ENCODE measurements at regions not wholly inside any gene's neighbourhood (a gene's known extent, or its start where the extent isn't known, plus 50 kb on each side); places are given as distances from the start of the nearest gene placed in this dataset.
"Not testable (repeated sequence)": the region's sequence is repeated elsewhere in the genome, so short reads cannot be mapped to it uniquely, and the experiment has no call there.

DNA sequence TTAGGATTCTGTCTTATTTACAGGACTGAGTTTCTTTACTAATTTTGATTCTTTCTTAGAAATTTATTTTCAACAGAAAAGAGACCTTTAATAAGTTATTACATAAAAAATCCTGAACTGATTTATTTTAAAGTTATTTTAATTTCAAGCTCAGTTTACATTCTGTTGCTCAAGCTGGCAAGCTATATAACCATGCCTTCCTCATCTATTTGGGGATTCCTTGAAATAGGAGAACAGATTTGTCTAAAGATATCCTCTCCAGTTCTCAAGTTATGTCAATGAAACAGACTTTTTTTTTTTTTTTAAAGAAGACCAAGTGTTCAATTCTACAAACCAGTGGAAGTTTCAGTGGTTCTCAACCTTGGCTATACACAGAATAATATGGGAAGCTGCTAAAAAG, 103.3 kb upstream of the TRHDE start:
- H3K4me3 ChIP-seq (ENCODE audit: low read depth, low read length), result no peak overlapping the region
- H3K36me3 ChIP-seq (ENCODE audit: control insufficient read depth, insufficient read depth, low read length), result no peaks in the 10 kb centered on the region
- no peaks in the 10 kb centered on the region for H3K27me3 ChIP-seq (ENCODE audit: control insufficient read depth, insufficient read depth, low read length)
- H3K9ac ChIP-seq (ENCODE audit: low read depth, low read length), result no peak overlapping the region
- H3K4me1 ChIP-seq (ENCODE audit: control insufficient read depth, insufficient read depth, low read length), result no peaks in the 10 kb centered on the region
- no peaks in the 10 kb centered on the region for H3K9me3 ChIP-seq (ENCODE audit: control insufficient read depth, insufficient read depth, low read length)

DNA sequence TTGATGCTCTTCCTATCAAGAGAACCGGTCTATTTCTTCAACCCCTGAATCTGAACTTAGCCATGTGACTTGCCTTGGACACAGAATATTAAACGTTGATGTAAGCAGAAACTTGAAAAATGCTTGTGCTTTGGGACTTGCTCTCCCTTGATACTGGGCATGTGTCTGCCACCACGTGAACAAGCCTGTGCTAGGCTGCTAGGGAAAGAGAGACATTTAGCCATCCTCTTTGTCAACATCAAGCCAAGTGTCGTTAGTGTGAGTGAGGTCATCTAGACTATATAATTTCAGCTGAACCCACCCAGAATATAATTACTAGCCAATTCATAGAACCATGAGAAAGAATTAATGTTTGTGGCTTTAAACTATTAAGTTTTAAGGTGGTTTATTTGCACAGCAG, 98.2 kb upstream of the TRHDE start:
- Histone ChIP-seq H3K4me1 (ENCODE audit: control insufficient read depth, insufficient read depth, low read length) (no peaks in the 10 kb centered on the region), H3K9me3 (ENCODE audit: control insufficient read depth, insufficient read depth, low read length) (no peaks in the 10 kb centered on the region), H3K4me3 (ENCODE audit: low read depth, low read length) (no peak overlapping the region), H3K27me3 (ENCODE audit: control insufficient read depth, insufficient read depth, low read length) (no peaks in the 10 kb centered on the region), H3K9ac (ENCODE audit: low read depth, low read length) (no peak overlapping the region), H3K36me3 (ENCODE audit: control insufficient read depth, insufficient read depth, low read length) (no peaks in the 10 kb centered on the region)

DNA sequence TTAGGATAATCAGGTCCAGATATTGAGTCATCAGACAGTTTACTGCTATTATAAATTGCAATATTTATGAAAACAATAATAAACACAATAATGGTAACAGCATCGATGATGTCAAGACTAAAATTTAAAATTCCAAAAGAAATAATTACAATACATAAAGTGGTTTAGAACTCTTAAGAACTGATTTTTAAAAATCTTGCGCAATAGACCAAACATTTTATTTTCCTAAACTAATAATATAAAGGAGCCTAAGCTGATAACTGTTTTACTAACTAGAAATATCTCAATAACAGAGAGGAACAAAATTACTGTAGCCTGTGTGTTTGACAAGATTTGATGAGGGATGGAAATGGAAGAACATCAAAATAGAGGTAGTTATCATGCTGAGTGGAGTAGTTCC, 93.9 kb upstream of the TRHDE start:
- Histone ChIP-seq H3K36me3 (ENCODE audit: control insufficient read depth, insufficient read depth, low read length) (no peaks in the 10 kb centered on the region), H3K9ac (ENCODE audit: low read depth, low read length) (no peak overlapping the region), H3K4me3 (ENCODE audit: low read depth, low read length) (no peak overlapping the region), H3K27me3 (ENCODE audit: control insufficient read depth, insufficient read depth, low read length) (no peaks in the 10 kb centered on the region), H3K9me3 (ENCODE audit: control insufficient read depth, insufficient read depth, low read length) (no peaks in the 10 kb centered on the region), H3K4me1 (ENCODE audit: control insufficient read depth, insufficient read depth, low read length) (no peaks in the 10 kb centered on the region)

DNA sequence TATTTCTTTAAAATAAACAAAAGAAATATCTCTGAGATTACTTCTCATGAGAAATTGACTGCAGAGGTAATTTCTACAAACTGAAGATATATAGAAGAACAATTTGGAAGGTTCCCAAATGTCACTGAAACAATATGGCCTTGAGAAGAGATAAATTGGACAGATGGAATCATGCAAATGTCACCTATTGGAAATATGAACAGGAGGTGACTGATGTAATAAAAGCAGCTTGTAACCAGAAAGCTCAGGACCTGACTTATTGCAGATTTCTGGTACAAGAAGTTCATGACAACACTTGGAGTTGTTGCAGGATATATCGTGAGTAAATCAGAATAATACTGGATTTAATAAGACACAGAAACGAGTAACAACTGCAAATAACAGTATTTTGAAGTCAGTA, 93.3 kb upstream of the TRHDE start:
- Histone ChIP-seq H3K4me3 (ENCODE audit: low read depth, low read length) (no peak overlapping the region), H3K9me3 (ENCODE audit: control insufficient read depth, insufficient read depth, low read length) (no peaks in the 10 kb centered on the region), H3K4me1 (ENCODE audit: control insufficient read depth, insufficient read depth, low read length) (no peaks in the 10 kb centered on the region), H3K36me3 (ENCODE audit: control insufficient read depth, insufficient read depth, low read length) (no peaks in the 10 kb centered on the region), H3K9ac (ENCODE audit: low read depth, low read length) (no peak overlapping the region), H3K27me3 (ENCODE audit: control insufficient read depth, insufficient read depth, low read length) (no peaks in the 10 kb centered on the region)

DNA sequence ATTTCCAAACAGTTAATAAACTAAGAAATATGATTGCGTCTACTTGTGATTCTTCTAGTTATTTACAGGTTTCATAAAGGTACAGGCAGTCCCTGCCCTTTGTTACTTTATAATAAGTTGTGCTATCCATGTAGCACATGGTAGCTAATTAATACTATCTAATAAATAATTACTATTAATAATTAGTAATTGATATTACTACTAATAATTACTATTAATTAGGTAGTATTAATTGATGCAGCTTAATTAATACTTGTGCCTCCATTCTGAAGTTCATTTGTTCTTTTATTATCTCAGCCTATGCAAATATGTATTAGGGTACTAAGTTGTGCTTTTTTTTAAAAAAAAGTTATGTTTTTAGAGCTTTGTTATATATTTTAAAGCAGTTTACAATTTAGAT, 92.3 kb upstream of the TRHDE start:
- no peak overlapping the region for H3K9ac ChIP-seq (ENCODE audit: low read depth, low read length)
- no peaks in the 10 kb centered on the region for H3K27me3 ChIP-seq (ENCODE audit: control insufficient read depth, insufficient read depth, low read length)
- no peaks in the 10 kb centered on the region for H3K36me3 ChIP-seq (ENCODE audit: control insufficient read depth, insufficient read depth, low read length)
- no peaks in the 10 kb centered on the region for H3K9me3 ChIP-seq (ENCODE audit: control insufficient read depth, insufficient read depth, low read length)
- no peak overlapping the region for H3K4me3 ChIP-seq (ENCODE audit: low read depth, low read length)
- H3K4me1 ChIP-seq (ENCODE audit: control insufficient read depth, insufficient read depth, low read length), result no peaks in the 10 kb centered on the region

DNA sequence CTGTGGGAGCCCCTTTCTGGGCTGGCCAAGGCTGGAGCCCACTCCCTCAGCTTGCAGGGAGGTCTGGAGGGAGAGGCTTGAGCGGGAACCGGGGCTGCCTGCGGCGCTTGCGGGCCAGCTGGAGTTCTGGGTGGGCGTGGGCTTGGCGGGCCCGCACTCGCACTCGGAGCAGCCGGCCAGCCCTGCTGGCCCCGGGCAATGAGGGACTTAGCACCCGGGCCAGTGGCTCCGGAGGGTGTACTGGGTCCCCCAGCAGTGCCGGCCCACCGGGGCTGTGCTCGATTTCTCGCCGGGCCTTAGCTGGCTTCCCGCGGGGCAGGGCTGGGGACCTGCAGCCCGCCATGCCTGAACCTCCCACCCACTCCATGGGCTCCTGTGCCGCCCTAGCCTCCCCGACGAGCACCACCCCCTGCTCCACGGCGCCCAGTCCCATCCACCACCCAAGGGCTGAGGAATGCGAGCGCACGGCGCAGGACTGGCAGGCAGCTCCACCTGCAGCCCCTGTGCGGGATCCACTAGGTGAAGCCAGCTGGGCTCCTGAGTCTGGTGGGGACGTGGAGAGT, 87.1 kb upstream of the TRHDE start:
- H3K4me3 ChIP-seq (ENCODE audit: low read depth, low read length); H3K36me3 ChIP-seq (ENCODE audit: control insufficient read depth, insufficient read depth, low read length); H3K9ac ChIP-seq (ENCODE audit: low read depth, low read length); H3K9me3 ChIP-seq (ENCODE audit: control insufficient read depth, insufficient read depth, low read length); H3K27me3 ChIP-seq (ENCODE audit: control insufficient read depth, insufficient read depth, low read length); H3K4me1 ChIP-seq (ENCODE audit: control insufficient read depth, insufficient read depth, low read length): not testable (repeated sequence)

DNA sequence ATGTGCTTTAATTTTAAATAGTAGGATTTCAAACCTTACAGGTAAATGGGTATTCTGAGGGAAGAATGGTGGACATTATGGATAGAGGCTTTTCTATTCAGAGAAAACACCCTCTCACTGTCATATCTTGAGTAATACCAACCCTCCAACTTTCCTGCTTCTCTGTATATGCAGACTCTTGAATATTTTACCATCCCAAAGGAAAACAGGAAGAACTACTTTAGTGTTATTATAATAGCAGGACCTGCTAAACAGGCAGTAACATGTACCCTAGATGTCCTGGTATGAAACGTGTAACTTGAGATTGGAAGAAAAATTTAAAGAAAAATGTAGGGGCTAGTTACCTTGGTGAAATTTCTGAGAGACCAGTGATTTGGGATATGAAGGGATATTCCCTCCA, 82.9 kb upstream of the TRHDE start:
- H3K9me3 ChIP-seq (ENCODE audit: control insufficient read depth, insufficient read depth, low read length), result no peaks in the 10 kb centered on the region
- no peaks in the 10 kb centered on the region for H3K36me3 ChIP-seq (ENCODE audit: control insufficient read depth, insufficient read depth, low read length)
- peaks cover 7% of the 10 kb centered on the region for H3K4me1 ChIP-seq (ENCODE audit: control insufficient read depth, insufficient read depth, low read length)

DNA sequence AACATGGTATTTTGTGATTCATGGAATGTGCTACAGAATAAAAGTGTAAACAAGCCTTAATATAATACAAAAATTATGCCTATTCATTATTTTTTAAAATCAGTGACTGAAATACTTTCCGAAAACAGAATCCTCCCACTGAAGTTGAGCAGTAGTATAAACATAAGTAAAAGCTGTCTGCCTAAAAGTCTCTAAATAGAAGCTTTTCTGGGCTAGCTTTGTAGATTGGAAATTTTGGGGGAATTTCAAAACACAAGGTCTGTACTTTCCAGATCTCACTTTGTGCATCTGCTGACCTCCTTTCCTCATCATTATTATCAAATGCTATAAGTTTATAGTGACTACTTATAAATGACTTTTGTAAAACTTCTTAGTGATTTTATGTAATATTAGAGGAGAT, 80.4 kb upstream of the TRHDE start:
- Histone ChIP-seq H3K9me3 (ENCODE audit: control insufficient read depth, insufficient read depth, low read length) (peaks cover 3% of the 10 kb centered on the region), H3K27me3 (ENCODE audit: control insufficient read depth, insufficient read depth, low read length) (no peaks in the 10 kb centered on the region), H3K9ac (ENCODE audit: low read depth, low read length) (no peak overlapping the region), H3K4me3 (ENCODE audit: low read depth, low read length) (no peak overlapping the region), H3K36me3 (ENCODE audit: control insufficient read depth, insufficient read depth, low read length) (no peaks in the 10 kb centered on the region), H3K4me1 (ENCODE audit: control insufficient read depth, insufficient read depth, low read length) (peaks cover 7% of the 10 kb centered on the region)

More for the DNA sequence above, 82.9 kb upstream of the TRHDE start:
- no peaks in the 10 kb centered on the region for H3K27me3 ChIP-seq (ENCODE audit: control insufficient read depth, insufficient read depth, low read length)
- H3K9ac ChIP-seq (ENCODE audit: low read depth, low read length), result no peak overlapping the region
- H3K4me3 ChIP-seq (ENCODE audit: low read depth, low read length), result no peak overlapping the region

DNA sequence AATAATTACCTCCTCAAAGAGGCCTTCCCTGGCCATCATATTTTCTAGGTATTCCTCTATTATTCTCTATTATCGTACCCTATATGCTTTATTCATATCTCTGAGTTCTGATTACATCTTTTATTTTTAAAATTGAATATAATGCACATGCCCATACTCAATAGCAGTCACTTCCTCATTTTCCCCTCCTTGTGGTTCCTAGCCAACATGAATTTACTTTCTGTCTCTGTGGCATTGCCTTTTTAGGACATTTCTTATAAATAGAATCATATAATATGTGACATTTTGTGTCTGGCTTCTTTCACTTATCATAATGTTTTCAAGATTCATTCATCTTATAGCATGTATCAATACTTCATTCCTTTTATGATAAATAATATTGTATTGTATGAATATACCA, 74.4 kb upstream of the TRHDE start:
- Histone ChIP-seq H3K4me3 (ENCODE audit: low read depth, low read length) (no peak overlapping the region), H3K9me3 (ENCODE audit: control insufficient read depth, insufficient read depth, low read length) (peaks cover 3% of the 10 kb centered on the region), H3K4me1 (ENCODE audit: control insufficient read depth, insufficient read depth, low read length) (peaks cover 3% of the 10 kb centered on the region), H3K27me3 (ENCODE audit: control insufficient read depth, insufficient read depth, low read length) (no peaks in the 10 kb centered on the region), H3K9ac (ENCODE audit: low read depth, low read length) (no peak overlapping the region), H3K36me3 (ENCODE audit: control insufficient read depth, insufficient read depth, low read length) (no peaks in the 10 kb centered on the region)

DNA sequence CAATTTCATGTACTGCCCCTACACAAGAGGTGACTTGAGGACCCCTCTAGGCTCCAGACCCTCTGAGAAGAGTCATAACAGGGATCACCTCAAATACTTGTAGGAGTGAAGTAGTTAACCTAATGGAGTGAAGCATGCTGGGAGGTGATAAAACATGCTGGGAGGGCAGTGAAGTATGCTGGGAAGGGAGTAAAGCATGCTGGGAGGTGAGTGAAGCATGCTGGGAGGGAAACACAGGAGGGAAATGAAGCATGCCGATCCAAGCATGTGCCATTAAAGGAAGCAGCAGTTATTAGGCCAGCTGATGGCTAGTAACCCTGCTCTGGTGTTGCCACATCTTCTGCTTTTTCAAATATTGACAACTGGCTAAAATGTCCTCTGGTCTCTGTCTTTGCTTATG, 70.7 kb upstream of the TRHDE start:
- Histone ChIP-seq H3K9me3 (ENCODE audit: control insufficient read depth, insufficient read depth, low read length) (no peaks in the 10 kb centered on the region), H3K4me1 (ENCODE audit: control insufficient read depth, insufficient read depth, low read length) (no peaks in the 10 kb centered on the region), H3K9ac (ENCODE audit: low read depth, low read length) (no peak overlapping the region), H3K36me3 (ENCODE audit: control insufficient read depth, insufficient read depth, low read length) (no peaks in the 10 kb centered on the region), H3K27me3 (ENCODE audit: control insufficient read depth, insufficient read depth, low read length) (no peaks in the 10 kb centered on the region), H3K4me3 (ENCODE audit: low read depth, low read length) (no peak overlapping the region)

DNA sequence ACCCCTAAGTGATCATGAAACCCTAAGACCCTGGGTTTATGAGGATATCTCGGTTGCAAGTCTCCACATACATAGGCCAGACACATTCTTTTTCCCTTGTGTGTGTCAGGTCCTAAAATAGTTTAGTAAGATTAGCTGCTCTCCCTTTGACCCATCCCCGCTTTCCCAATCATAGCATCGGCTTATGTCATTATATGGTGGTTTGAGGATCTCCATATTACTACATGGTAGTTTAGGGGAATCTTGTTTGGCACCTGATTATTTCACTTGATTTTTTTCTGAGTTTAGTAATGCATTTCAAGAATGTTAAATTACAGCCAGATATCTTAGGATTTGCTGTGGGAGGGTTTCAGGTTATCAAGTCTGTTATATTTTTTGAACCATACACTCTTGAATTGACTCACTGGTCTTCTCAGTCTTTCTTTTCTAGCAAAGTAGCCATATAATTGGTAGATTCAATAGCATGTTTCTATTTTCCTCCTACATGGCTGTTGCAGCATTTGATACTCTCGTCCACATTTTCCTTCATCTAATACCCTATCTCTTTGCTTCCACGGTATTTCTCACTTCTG, 68.3 kb upstream of the TRHDE start:
- Histone ChIP-seq H3K4me1 (ENCODE audit: control insufficient read depth, insufficient read depth, low read length) (peaks cover 8% of the 10 kb centered on the region), H3K9me3 (ENCODE audit: control insufficient read depth, insufficient read depth, low read length) (no peaks in the 10 kb centered on the region), H3K9ac (ENCODE audit: low read depth, low read length) (no peak overlapping the region), H3K27me3 (ENCODE audit: control insufficient read depth, insufficient read depth, low read length) (no peaks in the 10 kb centered on the region), H3K4me3 (ENCODE audit: low read depth, low read length) (no peak overlapping the region), H3K36me3 (ENCODE audit: control insufficient read depth, insufficient read depth, low read length) (no peaks in the 10 kb centered on the region)

DNA sequence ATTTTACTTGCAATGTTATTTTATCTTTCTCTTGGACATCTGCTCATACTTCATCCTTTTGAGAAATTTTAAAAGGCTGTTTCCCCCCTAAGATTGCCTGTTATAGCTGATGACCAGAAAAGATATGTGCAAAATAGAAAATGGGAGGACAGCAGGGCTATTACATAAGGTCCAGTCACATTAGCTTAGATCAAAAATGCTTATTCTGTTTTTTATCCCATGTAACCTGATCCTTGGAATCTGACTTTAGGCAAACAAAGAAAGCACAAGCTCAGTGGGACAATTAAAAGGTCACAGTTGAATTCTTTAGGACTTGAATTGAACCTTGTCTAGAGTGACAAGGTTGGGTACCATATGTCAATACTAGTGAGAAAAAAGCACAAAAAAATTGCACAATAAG, 65.1 kb upstream of the TRHDE start:
- Histone ChIP-seq H3K36me3 (ENCODE audit: control insufficient read depth, insufficient read depth, low read length) (no peaks in the 10 kb centered on the region), H3K9ac (ENCODE audit: low read depth, low read length) (no peak overlapping the region), H3K9me3 (ENCODE audit: control insufficient read depth, insufficient read depth, low read length) (no peaks in the 10 kb centered on the region), H3K4me3 (ENCODE audit: low read depth, low read length) (no peak overlapping the region), H3K4me1 (ENCODE audit: control insufficient read depth, insufficient read depth, low read length) (peaks cover 12% of the 10 kb centered on the region), H3K27me3 (ENCODE audit: control insufficient read depth, insufficient read depth, low read length) (no peaks in the 10 kb centered on the region)

All from iPS-15b (cell line).